Testis (tissue), 2 donors: ENCODE measurements at regions not wholly inside any gene's neighbourhood (a gene's known extent, or its start where the extent isn't known, plus 50 kb on each side); places are given as distances from the start of the nearest gene placed in this dataset.

Experiments
- DNase-seq: peaks from one replicate; pipeline ENCODE4 v3.0.0-alpha.2; 2019
- H3K27ac ChIP-seq, 2 donors: fragments of 200-600 bp; sonication (generic); one replicate each; pipeline ENCODE4 v1.5.1; 2019
- H3K27me3 ChIP-seq: fragments of 200-600 bp; sonication (generic); one replicate; pipeline ENCODE4 v1.5.1; 2019
- H3K36me3 ChIP-seq: fragments of 200-600 bp; sonication (generic); one replicate; pipeline ENCODE4 v1.5.1; 2017; ENCODE audit warnings: low read depth; ENCODE audit errors: missing control alignments
- H3K4me1 ChIP-seq: fragments of 200-600 bp; sonication (generic); one replicate; pipeline ENCODE4 v1.5.1; 2019
- H3K4me3 ChIP-seq, 2 donors: fragments of 200-600 bp; sonication (generic); one replicate each; pipeline ENCODE4 v1.5.1; 2017 to 2019
- H3K9me3 ChIP-seq: fragments of 200-600 bp; sonication (generic); one replicate; pipeline ENCODE4 v1.5.1; 2017
- CTCF ChIP-seq, 3 experiments: fragments of 450-650 bp in 2 of 3; fragments of 200-600 bp in 1 of 3; sonication (generic) in 1 of 3; IDR thresholded peaks; one replicate each; pipeline ENCODE4 v1.5.1; 2016 to 2019; ENCODE audit warnings: antibody characterized with exemption in 3 of 3, mild to moderate bottlenecking in 2 of 3, moderate library complexity in 1 of 3
- POLR2A ChIP-seq: fragments of 450-650 bp; IDR thresholded peaks from one replicate; pipeline ENCODE4 v1.6.1; 2017; ENCODE audit warnings: antibody characterized with exemption, mild to moderate bottlenecking, moderate library complexity
- WGBS, 2 donors: methylation state at CpG; one replicate each; pipeline ENCODE4 v1.1.5; 2018; 5-methylcytosine and 5-hydroxymethylcytosine counted together
- intact Hi-C: fragments of 100-400 bp; cut with DNase I; formaldehyde crosslinking; loops from one replicate; pipeline ENCODE4 v1.15.1; 2023; ENCODE audit warnings: low total_unique reads

GRCh38 chr5:163938595-163938994 is 433.2 kb downstream of the MAT2B start:
- intact Hi-C loops = no loop called here

GRCh38 chr5:163941079-163941478 is 435.7 kb downstream of the MAT2B start:
- WGBS, 2 donors = 76 to 80% methylated on average over 4 of the region's 4 CpGs
- intact Hi-C loops = no loop called here

More at GRCh38 chr5:163938595-163938994, 433.2 kb downstream of the MAT2B start:
- H3K36me3 ChIP-seq = no peaks in the 10 kb centered on the region
- H3K27ac ChIP-seq = no peak overlapping the region
- WGBS, 2 donors = 94 to 95% methylated on average over 1 of the region's 1 CpG
- no peak for TF ChIP-seq POLR2A
- TF ChIP-seq CTCF (IDR thresholded peaks at IDR 0.05) = no peak
- no peak for DNase-seq
- H3K4me1 ChIP-seq = no peaks in the 10 kb centered on the region
- no peak overlapping the region for H3K4me3 ChIP-seq
- no peaks in the 10 kb centered on the region for H3K27me3 ChIP-seq
- no peaks in the 10 kb centered on the region for H3K9me3 ChIP-seq

GRCh38 chr5:163943546-163943945 is 438.1 kb downstream of the MAT2B start:
- H3K4me3 ChIP-seq = no peak overlapping the region
- H3K9me3 ChIP-seq = no peaks in the 10 kb centered on the region
- no peaks in the 10 kb centered on the region for H3K36me3 ChIP-seq
- DNase-seq = no peak
- intact Hi-C loops = no loop called here
- no peak for TF ChIP-seq CTCF (IDR thresholded peaks at IDR 0.05)
- no peak for TF ChIP-seq POLR2A
- H3K27me3 ChIP-seq = no peaks in the 10 kb centered on the region
- WGBS, 2 donors = 87 to 95% methylated on average over 1 of the region's 1 CpG
- no peak overlapping the region for H3K27ac ChIP-seq
- H3K4me1 ChIP-seq = no peaks in the 10 kb centered on the region

More at GRCh38 chr5:163941079-163941478, 435.7 kb downstream of the MAT2B start:
- no peaks in the 10 kb centered on the region for H3K4me1 ChIP-seq
- H3K27me3 ChIP-seq = no peaks in the 10 kb centered on the region
- H3K27ac ChIP-seq = no peak overlapping the region
- H3K36me3 ChIP-seq = no peaks in the 10 kb centered on the region
- no peak for DNase-seq
- TF ChIP-seq CTCF (IDR thresholded peaks at IDR 0.05) (no peak), POLR2A (no peak)
- H3K9me3 ChIP-seq = no peaks in the 10 kb centered on the region
- no peak overlapping the region for H3K4me3 ChIP-seq

- no peak for TF ChIP-seq CTCF (IDR thresholded peaks at IDR 0.05)
- TF ChIP-seq POLR2A = no peak
- no peaks in the 10 kb centered on the region for H3K36me3 ChIP-seq
- intact Hi-C loops = no loop called here
- DNase-seq = no peak
- no peak overlapping the region for H3K4me3 ChIP-seq
- no peak overlapping the region for H3K27ac ChIP-seq
- H3K4me1 ChIP-seq = no peaks in the 10 kb centered on the region
- H3K9me3 ChIP-seq = no peaks in the 10 kb centered on the region
- H3K27me3 ChIP-seq = no peaks in the 10 kb centered on the region
Observed at GRCh38 chr5:163944738-163945137, 439.3 kb downstream of the MAT2B start.

- intact Hi-C loops = no loop called here
- 72 to 77% methylated on average over 12 of the region's 12 CpGs for WGBS, 2 donors
- no peaks in the 10 kb centered on the region for H3K27me3 ChIP-seq
- no peak overlapping the region for H3K4me3 ChIP-seq
- no peaks in the 10 kb centered on the region for H3K36me3 ChIP-seq
- TF ChIP-seq POLR2A = no peak
- no peak for TF ChIP-seq CTCF (IDR thresholded peaks at IDR 0.05)
- H3K4me1 ChIP-seq = no peaks in the 10 kb centered on the region
- H3K27ac ChIP-seq = no peak overlapping the region
- no peak for DNase-seq
- no peaks in the 10 kb centered on the region for H3K9me3 ChIP-seq
Observed at GRCh38 chr5:163947848-163948666, 442.6 kb downstream of the MAT2B start.
